Activated naive CD8-positive, alpha-beta T cell treated with anti-CD3 and anti-CD28 coated beads, Interleukin-2, amount 50 U/mL, for 24 hours (primary cell): ENCODE measurements at regions not wholly inside any gene's neighbourhood (a gene's known extent, or its start where the extent isn't known, plus 50 kb on each side); places are given as distances from the start of the nearest gene placed in this dataset.
A peak's percentile ranks its signal among the peaks of the same experiment; 100 is the strongest.

Experiments
- ATAC-seq: fragments of 150-1000 bp; cut with Tn5 transposase; one replicate; pipeline ENCODE4 v1.10.0; 2021
- DNase-seq: peaks from one replicate; pipeline ENCODE4 v3.0.0; 2021
- H3K27ac Mint-ChIP-seq: one replicate; pipeline ENCODE4 v1.8.0; 2021; ENCODE audit warnings: mild to moderate bottlenecking, mixed read lengths
- H3K27me3 Mint-ChIP-seq: one replicate; pipeline ENCODE4 v1.8.0; 2021; ENCODE audit warnings: mixed read lengths
- H3K36me3 Mint-ChIP-seq: one replicate; pipeline ENCODE4 v1.8.0; 2021; ENCODE audit warnings: low read depth, mixed read lengths
- H3K4me1 Mint-ChIP-seq: one replicate; pipeline ENCODE4 v1.8.0; 2021; ENCODE audit warnings: mixed read lengths
- H3K4me3 Mint-ChIP-seq: one replicate; pipeline ENCODE4 v1.8.0; 2021; ENCODE audit warnings: mild to moderate bottlenecking, moderate library complexity, mixed read lengths
- H3K9me3 Mint-ChIP-seq: one replicate; pipeline ENCODE4 v1.8.0; 2021; ENCODE audit warnings: mixed read lengths

DNA sequence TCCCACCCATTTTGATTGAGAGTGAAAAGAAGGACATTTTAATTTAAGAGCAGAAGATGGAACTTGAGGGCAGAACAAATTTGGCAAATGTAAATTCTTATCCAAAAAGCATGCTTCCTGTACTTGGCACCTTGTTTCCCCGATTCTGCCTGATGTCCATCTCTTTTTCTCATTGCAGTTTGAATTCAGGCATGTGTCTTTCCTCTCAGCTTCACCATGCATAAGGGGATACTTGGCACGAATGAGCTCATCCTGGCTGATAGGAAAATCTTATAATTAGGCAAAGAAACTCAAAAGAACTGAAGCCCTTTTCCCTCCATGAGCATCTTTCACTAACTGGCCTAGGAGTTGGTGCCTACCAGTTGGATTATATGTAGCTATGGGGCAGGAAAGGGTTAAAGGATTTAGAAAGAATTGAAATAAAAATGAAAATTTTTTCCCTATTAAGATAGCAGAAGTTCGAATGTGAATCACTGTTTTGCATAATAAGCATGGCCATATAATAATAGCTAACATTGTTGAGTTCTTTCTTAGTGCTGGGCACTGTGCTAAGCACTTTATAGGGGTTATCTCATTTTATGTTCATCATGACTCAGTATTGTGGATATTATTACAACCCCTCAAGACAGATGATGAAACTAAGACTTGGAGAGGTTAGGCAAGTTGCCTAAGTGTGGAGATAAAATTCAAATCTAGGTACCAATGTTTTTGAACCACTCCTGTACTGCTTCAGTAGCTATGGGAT lies 386.6 kb downstream of the KCNRG start:
- Mint-ChIP-seq H3K36me3 (no peaks in the 10 kb centered on the region), H3K4me1 (no peaks in the 10 kb centered on the region)

DNA sequence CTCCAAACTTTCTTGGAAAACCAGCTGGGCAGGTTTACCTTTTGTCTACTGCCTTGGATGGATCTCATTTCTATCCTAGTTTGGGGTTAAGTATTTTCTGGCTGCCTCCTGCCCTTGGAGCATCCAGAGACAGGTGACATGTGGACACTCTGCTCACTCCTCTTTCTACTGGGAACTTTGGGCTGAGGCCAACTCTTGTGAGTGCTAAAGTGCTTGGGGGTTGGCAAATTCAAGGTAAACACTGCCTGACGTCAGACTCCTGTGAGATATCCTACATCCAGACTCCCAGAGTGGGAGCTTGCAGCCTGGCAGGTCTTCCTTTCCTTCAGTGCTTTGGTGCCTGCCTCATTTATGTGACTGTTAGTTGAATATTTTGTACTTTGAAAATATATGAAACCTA lies 388.1 kb downstream of the KCNRG start:
- H3K4me3 Mint-ChIP-seq = no peak overlapping the region
- no peaks in the 10 kb centered on the region for H3K9me3 Mint-ChIP-seq
- DNase-seq (no peak), ATAC-seq (no peak)
- peaks cover 4% of the 10 kb centered on the region for H3K27me3 Mint-ChIP-seq
- no peaks in the 10 kb centered on the region for H3K36me3 Mint-ChIP-seq
- H3K27ac Mint-ChIP-seq = no peak overlapping the region
- no peaks in the 10 kb centered on the region for H3K4me1 Mint-ChIP-seq

More for the DNA sequence above, 386.6 kb downstream of the KCNRG start:
- no peaks in the 10 kb centered on the region for H3K9me3 Mint-ChIP-seq
- DNase-seq (no peak), ATAC-seq (no peak)
- peaks cover 4% of the 10 kb centered on the region for H3K27me3 Mint-ChIP-seq
- H3K4me3 Mint-ChIP-seq = no peak overlapping the region
- no peak overlapping the region for H3K27ac Mint-ChIP-seq

DNA sequence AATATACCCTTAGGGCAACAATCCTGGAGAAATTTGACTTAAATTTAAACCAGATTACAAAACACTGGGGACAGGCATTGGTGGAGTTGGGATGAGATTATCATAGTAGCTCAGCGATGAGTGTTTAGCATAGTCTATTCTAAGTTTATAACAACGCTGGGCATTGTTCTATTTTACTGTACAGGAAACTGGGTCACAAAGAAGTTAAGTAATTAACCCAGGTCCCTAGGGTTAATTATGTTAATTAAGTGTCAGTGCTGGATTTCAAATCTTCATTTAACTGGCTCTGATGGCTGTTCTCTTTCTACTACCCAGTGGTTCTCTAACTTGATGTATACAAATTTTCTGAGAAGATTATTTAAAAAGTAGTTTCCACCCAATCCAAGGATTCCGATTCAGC lies 388.9 kb downstream of the KCNRG start:
- Mint-ChIP-seq H3K27ac (no peak overlapping the region), H3K36me3 (no peaks in the 10 kb centered on the region), H3K9me3 (no peaks in the 10 kb centered on the region), H3K4me3 (no peak overlapping the region), H3K27me3 (peaks cover 4% of the 10 kb centered on the region), H3K4me1 (peaks cover 2% of the 10 kb centered on the region)
- DNase-seq (no peak), ATAC-seq (no peak)

DNA sequence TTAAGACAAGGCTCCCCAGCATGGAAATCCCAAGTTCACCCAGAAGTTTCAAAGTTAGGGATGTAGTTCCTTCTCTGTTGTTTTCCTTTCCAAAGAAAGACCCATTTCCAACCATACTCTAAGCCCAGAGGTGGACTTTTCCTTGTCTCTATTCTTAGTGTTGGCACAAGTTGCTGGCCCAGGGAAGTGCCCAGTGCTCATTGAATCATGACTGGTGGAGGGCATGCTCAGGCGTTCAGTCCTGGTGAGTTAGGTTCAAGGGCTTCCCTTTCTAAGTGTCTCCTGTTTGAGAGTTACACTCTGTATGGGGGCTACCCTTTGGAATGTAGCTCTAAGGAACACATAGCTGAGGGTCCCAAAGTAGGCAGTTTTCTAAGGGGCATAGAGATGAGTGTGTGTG lies 389.5 kb downstream of the KCNRG start:
- ATAC-seq (no peak), DNase-seq (no peak)
- H3K36me3 Mint-ChIP-seq = no peaks in the 10 kb centered on the region
- no peak overlapping the region for H3K4me3 Mint-ChIP-seq
- H3K27me3 Mint-ChIP-seq = peaks cover 4% of the 10 kb centered on the region
- peaks cover 2% of the 10 kb centered on the region for H3K4me1 Mint-ChIP-seq
- H3K9me3 Mint-ChIP-seq = no peaks in the 10 kb centered on the region
- no peak overlapping the region for H3K27ac Mint-ChIP-seq

DNA sequence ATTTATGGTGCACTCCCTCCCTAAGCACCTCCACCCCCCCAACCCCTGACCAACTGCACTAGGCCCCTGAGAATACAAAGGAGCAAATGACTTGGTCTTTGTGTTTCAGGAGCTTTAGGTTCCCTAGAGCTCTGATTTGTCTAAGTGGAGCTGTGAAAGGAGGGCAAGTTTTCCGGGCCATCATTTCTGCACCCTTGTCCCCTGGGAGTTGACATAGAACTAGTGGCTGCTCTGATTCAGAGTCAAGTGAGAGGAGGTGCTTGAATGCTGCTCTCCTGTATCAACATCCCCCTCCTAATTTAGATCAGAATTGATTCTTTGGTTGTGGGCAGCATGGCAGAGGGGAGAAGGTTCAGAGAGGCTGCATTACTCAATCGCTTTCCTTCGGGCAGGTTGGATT lies 391.6 kb downstream of the KCNRG start:
- ATAC-seq (no peak), DNase-seq (no peak)
- Mint-ChIP-seq H3K27me3 (peaks cover 4% of the 10 kb centered on the region), H3K9me3 (no peaks in the 10 kb centered on the region), H3K27ac (no peak overlapping the region), H3K4me3 (no peak overlapping the region), H3K36me3 (no peaks in the 10 kb centered on the region), H3K4me1 (peaks cover 11% of the 10 kb centered on the region)

DNA sequence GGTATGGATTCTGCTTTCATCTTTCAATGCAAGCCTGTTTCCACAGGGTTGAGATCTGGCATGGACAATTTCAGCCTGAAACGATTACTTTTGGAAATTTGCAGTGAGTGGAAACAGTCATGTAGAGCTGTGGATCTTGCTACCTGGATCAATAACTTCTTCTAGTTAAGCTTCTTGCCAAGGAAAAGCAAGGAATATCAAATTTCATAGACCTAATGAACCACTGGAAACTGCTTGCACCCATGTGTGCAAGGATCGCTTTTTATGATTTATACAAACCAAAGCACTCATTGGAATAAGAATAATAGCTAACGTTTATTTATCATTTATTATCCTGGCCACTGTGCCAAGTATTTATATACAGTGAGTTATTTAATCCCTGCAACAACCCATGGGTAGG lies 392.8 kb downstream of the KCNRG start:
- H3K27ac Mint-ChIP-seq = no peak overlapping the region
- H3K36me3 Mint-ChIP-seq = no peaks in the 10 kb centered on the region
- H3K4me3 Mint-ChIP-seq = no peak overlapping the region
- no peak for ATAC-seq
- peaks cover 13% of the 10 kb centered on the region for H3K4me1 Mint-ChIP-seq
- no peak for DNase-seq
- no peaks in the 10 kb centered on the region for H3K9me3 Mint-ChIP-seq
- H3K27me3 Mint-ChIP-seq = peaks cover 2% of the 10 kb centered on the region

DNA sequence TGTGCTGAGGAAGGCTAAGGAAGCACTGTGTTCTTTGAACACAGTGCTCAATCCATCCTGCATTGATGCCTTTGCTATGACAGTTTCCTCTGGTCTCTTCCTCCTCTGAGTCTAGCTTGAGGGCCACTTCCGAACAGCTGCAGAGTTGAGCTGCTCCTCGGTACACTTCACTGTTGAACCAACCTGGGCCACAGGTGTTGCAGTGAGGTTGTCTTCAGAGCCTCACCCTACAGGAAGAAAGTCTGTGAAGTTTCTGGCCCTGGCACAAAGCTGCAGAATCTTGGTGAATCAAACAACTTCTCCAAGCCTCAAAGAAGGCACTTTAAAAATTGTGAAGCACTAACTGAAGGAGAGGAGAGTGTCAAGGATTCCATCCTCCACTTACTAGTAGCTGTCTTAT lies 394.0 kb downstream of the KCNRG start:
- peaks cover 13% of the 10 kb centered on the region for H3K4me1 Mint-ChIP-seq
- no peaks in the 10 kb centered on the region for H3K36me3 Mint-ChIP-seq
- no peak overlapping the region for H3K4me3 Mint-ChIP-seq
- H3K27me3 Mint-ChIP-seq = peaks cover 4% of the 10 kb centered on the region
- DNase-seq (no peak), ATAC-seq (no peak)
- H3K27ac Mint-ChIP-seq = no peak overlapping the region
- peaks cover under 1% of the 10 kb centered on the region for H3K9me3 Mint-ChIP-seq

DNA sequence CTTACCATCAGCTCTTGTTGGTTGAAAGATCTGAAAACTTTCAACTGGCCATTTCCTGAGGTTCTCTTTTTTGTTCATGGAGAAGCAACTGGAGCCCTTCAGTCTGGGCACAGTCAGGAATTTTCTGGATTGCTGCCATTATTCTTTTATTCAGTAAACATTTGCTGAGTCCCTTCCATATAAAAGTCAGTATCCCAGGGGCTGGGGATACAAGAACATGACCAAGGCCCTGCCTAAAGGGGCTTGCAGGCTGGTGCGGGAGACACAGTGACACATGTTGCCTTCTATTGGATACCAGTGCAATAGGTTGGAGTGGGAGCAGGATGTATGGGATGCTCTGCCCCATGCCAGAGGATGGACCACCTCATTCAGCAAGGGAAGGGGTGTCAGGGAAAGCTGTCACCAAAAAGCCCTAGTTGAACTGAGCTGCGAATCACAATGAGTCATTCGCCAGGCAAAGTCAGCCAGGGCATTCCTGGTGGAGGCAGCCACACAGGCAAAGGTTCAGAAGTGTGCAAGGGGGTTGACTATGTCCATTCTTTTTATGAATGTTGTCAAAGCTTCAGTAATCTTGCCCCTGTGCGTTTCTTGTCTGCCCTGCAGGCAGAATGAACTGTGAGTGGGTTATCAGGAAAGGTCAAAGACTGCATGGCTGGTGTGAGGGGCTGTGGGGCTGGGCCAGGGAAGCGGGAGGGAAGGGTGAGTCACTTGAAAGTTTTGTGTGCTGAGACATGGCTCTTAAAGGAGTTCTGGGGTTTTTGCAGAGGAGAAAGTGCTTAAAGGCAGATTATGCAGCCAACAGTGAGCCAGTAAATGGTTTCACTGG lies 395.9 kb downstream of the KCNRG start:
- no peaks in the 10 kb centered on the region for H3K36me3 Mint-ChIP-seq
- peaks cover 4% of the 10 kb centered on the region for H3K27me3 Mint-ChIP-seq
- ATAC-seq (peak; percentile 91), DNase-seq (peak; percentile 26)
- H3K4me3 Mint-ChIP-seq = no peak overlapping the region
- H3K27ac Mint-ChIP-seq = peak overlapping the region; percentile 41
- H3K4me1 Mint-ChIP-seq = peaks cover 13% of the 10 kb centered on the region
- H3K9me3 Mint-ChIP-seq = peaks cover 11% of the 10 kb centered on the region

DNA sequence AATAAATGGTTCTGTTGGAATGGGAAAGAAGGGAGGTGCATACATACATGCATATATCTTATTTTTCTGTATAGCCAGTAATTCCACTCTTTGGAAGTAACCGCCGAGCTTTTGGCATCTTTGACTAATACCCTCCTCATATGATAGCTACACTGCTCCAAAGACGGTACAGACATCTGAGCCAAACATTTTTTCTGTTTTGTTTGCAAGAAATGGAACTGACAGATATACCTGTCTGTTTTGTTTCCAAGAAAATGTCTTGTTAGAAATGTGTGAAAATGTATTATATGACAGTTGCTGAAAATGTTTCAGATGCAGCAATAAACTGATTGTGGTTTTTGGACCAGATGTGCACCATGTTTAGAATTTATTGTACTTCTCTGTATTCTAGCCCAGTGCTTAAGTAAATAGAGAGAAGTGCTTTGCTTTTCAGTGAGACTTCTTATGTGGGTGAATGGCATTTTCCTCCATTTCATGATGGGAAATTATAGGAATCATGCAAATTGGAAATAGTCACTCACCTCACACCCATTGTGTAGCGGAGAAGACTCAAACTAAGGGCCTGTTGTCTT lies 396.9 kb downstream of the KCNRG start:
- H3K27me3 Mint-ChIP-seq = peaks cover 3% of the 10 kb centered on the region
- peaks cover 11% of the 10 kb centered on the region for H3K9me3 Mint-ChIP-seq
- no peak for ATAC-seq
- no peak overlapping the region for H3K27ac Mint-ChIP-seq
- DNase-seq = no peak
- H3K36me3 Mint-ChIP-seq = no peaks in the 10 kb centered on the region
- peaks cover 13% of the 10 kb centered on the region for H3K4me1 Mint-ChIP-seq
- no peak overlapping the region for H3K4me3 Mint-ChIP-seq

DNA sequence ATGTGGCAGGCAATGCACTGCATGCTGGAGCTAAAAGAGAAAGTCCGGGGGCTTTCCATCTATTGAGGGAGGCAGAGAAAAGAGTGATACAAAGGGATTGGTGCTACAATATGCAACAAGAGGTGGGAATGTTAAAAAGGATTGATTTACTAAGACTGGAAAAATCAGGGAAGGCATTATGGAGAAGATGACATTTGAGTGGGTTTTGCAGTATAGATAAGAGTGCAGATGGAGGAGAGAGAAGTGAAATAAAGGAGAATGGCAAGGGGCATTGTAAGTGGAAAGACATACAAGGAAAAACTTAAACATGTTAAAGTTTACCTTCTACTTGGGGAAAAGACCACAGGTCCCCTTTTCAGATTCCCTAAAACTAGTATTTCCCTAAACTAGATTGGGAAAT lies 399.4 kb downstream of the KCNRG start:
- DNase-seq (no peak), ATAC-seq (no peak)
- Mint-ChIP-seq H3K9me3 (peaks cover 11% of the 10 kb centered on the region), H3K36me3 (no peaks in the 10 kb centered on the region), H3K4me1 (peaks cover 12% of the 10 kb centered on the region), H3K4me3 (no peak overlapping the region), H3K27ac (no peak overlapping the region), H3K27me3 (peaks cover 3% of the 10 kb centered on the region)

DNA sequence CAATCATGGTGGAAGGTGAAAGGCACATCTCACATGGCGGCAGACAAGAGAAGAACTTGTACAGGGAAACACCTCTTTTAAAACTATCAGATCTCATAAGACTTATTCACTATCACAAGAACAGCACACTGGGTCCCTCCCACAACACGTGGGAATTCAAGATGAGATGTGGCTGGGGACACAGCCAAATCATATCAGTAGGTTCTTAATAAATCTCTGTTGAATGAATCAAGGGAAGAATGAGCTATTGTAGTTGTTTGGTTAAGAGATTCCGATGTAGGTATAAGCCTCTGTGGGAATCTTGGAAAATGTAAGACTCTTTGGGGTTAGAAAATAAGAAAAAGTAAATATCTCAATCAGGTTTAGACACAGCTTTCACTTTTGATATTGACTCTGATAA lies 400.2 kb downstream of the KCNRG start:
- DNase-seq (no peak), ATAC-seq (no peak)
- H3K36me3 Mint-ChIP-seq = no peaks in the 10 kb centered on the region
- no peak overlapping the region for H3K27ac Mint-ChIP-seq
- peaks cover 11% of the 10 kb centered on the region for H3K9me3 Mint-ChIP-seq
- peaks cover 12% of the 10 kb centered on the region for H3K4me1 Mint-ChIP-seq
- H3K27me3 Mint-ChIP-seq = peaks cover 3% of the 10 kb centered on the region
- no peak overlapping the region for H3K4me3 Mint-ChIP-seq

DNA sequence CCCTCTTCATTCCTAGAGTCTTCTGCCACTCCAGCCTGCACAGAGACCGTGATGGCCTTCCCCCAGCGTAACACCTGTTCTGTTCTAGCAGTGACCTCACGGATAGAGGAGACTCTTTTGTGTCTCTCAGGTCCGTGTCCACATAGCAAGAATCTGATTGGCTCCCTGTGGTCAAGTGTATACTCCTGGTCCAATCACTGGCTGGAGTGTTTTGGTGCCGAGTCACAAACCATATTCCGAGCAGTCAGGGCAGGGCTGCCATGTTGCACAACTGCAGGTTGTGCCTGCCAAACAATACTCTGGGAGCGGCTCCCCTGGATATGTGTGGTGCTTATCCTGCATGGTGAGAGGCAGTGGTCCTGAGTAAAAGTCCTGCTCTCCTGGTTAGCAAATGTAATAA lies 402.4 kb downstream of the KCNRG start:
- no peak for DNase-seq
- no peak for ATAC-seq
- Mint-ChIP-seq H3K4me3 (no peak overlapping the region), H3K36me3 (no peaks in the 10 kb centered on the region), H3K4me1 (peaks cover 13% of the 10 kb centered on the region), H3K27ac (no peak overlapping the region), H3K9me3 (peaks cover 11% of the 10 kb centered on the region), H3K27me3 (peaks cover 3% of the 10 kb centered on the region)

DNA sequence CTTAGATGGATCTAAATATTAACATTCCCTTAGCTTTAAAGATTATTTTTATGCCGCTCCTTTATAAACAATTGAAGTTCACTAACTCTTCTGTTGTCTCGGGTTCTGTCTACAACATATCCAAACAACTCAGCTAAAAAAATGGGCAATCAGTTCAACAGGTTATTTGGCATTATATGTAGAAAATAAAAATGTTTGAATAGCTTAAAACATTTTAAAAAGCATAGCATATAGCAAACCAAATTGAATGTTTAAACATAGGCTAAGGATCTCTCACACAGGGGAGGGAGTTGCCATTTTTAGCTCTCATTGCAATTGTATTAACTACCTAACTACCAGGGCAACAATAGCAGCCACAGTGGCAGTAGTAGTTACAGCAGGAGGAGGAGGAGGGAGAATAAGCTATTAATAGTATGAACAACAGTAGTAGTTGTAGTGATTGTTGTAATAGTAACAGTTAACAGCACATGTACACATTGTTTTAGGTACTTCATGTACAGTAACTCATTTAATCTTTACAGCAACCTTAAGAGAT lies 404.2 kb downstream of the KCNRG start:
- Mint-ChIP-seq H3K4me1 (peaks cover 25% of the 10 kb centered on the region), H3K27ac (no peak overlapping the region), H3K36me3 (no peaks in the 10 kb centered on the region), H3K4me3 (no peak overlapping the region), H3K9me3 (peaks cover 9% of the 10 kb centered on the region), H3K27me3 (peaks cover 3% of the 10 kb centered on the region)
- ATAC-seq (no peak), DNase-seq (no peak)

DNA sequence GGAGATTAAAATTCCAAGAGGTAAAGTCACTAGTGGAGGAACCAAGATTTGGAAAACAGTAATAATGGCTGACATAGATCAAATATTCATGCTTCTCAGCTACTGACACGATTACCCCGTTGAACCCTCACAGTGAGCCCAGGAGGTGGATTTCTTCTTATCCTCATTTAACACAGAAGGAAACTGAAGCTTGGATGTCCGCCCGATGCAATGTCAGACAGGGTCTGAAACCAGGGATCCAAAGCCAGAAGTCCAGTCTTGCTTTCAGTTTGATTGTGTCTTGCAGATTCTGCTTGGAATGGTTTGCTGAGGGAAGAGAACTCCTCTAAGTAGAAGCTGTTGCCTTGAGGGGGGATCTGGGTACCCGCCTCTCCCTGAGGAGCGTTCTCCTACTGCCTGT lies 404.7 kb downstream of the KCNRG start:
- Mint-ChIP-seq H3K9me3 (peaks cover 5% of the 10 kb centered on the region), H3K4me3 (no peak overlapping the region), H3K36me3 (no peaks in the 10 kb centered on the region), H3K27ac (no peak overlapping the region), H3K27me3 (peaks cover 3% of the 10 kb centered on the region), H3K4me1 (peaks cover 25% of the 10 kb centered on the region)
- ATAC-seq (no peak), DNase-seq (no peak)
